Activated naive CD8-positive, alpha-beta T cell treated with anti-CD3 and anti-CD28 coated beads for 36 hours (primary cell): ENCODE measurements at regions not wholly inside any gene's neighbourhood (a gene's known extent, or its start where the extent isn't known, plus 50 kb on each side); places are given as distances from the start of the nearest gene placed in this dataset.
"Not testable (repeated sequence)": the region's sequence is repeated elsewhere in the genome, so short reads cannot be mapped to it uniquely, and the experiment has no call there.

Experiments used
- DNase-seq: peaks from one replicate; pipeline ENCODE4 v3.0.0; 2021
- H3K27ac Mint-ChIP-seq: one replicate; pipeline ENCODE4 v1.8.0; 2022; ENCODE audit warnings: mild to moderate bottlenecking, moderate library complexity, mixed read lengths
- H3K27me3 Mint-ChIP-seq: one replicate; pipeline ENCODE4 v1.8.0; 2022; ENCODE audit warnings: mild to moderate bottlenecking, mixed read lengths
- H3K36me3 Mint-ChIP-seq: one replicate; pipeline ENCODE4 v1.8.0; 2021; ENCODE audit warnings: mild to moderate bottlenecking, mixed read lengths
- H3K4me1 Mint-ChIP-seq: one replicate; pipeline ENCODE4 v1.8.0; 2021; ENCODE audit warnings: mixed read lengths
- H3K4me3 Mint-ChIP-seq: one replicate; pipeline ENCODE4 v1.8.0; 2022; ENCODE audit warnings: mild to moderate bottlenecking, moderate library complexity, mixed read lengths
- H3K9me3 Mint-ChIP-seq: one replicate; pipeline ENCODE4 v1.8.0; 2022; ENCODE audit warnings: mixed read lengths

GRCh38 chr4:159768016-159768415, 665.1 kb downstream of the RAPGEF2 start:
- H3K36me3 Mint-ChIP-seq = no peaks in the 10 kb centered on the region
- H3K4me1 Mint-ChIP-seq = no peaks in the 10 kb centered on the region

GRCh38 chr4:159770401-159770800, 667.5 kb downstream of the RAPGEF2 start:
- H3K4me1 Mint-ChIP-seq = no peaks in the 10 kb centered on the region
- no peaks in the 10 kb centered on the region for H3K9me3 Mint-ChIP-seq
- no peak for DNase-seq
- no peaks in the 10 kb centered on the region for H3K27me3 Mint-ChIP-seq
- H3K27ac Mint-ChIP-seq = no peak overlapping the region
- peaks cover 1% of the 10 kb centered on the region for H3K36me3 Mint-ChIP-seq
- H3K4me3 Mint-ChIP-seq = no peak overlapping the region

More at GRCh38 chr4:159768016-159768415, 665.1 kb downstream of the RAPGEF2 start:
- Mint-ChIP-seq H3K9me3 (no peaks in the 10 kb centered on the region), H3K27me3 (no peaks in the 10 kb centered on the region), H3K4me3 (no peak overlapping the region), H3K27ac (no peak overlapping the region)
- no peak for DNase-seq

GRCh38 chr4:159770969-159771368, 668.1 kb downstream of the RAPGEF2 start:
- H3K4me1 Mint-ChIP-seq = no peaks in the 10 kb centered on the region
- DNase-seq = no peak
- peaks cover 1% of the 10 kb centered on the region for H3K36me3 Mint-ChIP-seq
- H3K9me3 Mint-ChIP-seq = no peaks in the 10 kb centered on the region
- no peaks in the 10 kb centered on the region for H3K27me3 Mint-ChIP-seq
- no peak overlapping the region for H3K27ac Mint-ChIP-seq
- H3K4me3 Mint-ChIP-seq = no peak overlapping the region

GRCh38 chr4:159776961-159777360, 674.1 kb downstream of the RAPGEF2 start:
- peaks cover 1% of the 10 kb centered on the region for H3K36me3 Mint-ChIP-seq
- DNase-seq = no peak
- no peak overlapping the region for H3K4me3 Mint-ChIP-seq
- H3K27ac Mint-ChIP-seq = no peak overlapping the region
- H3K27me3 Mint-ChIP-seq = no peaks in the 10 kb centered on the region
- H3K4me1 Mint-ChIP-seq = no peaks in the 10 kb centered on the region
- H3K9me3 Mint-ChIP-seq = no peaks in the 10 kb centered on the region

GRCh38 chr4:159777689-159778088, 674.8 kb downstream of the RAPGEF2 start:
- Mint-ChIP-seq H3K9me3 (no peaks in the 10 kb centered on the region), H3K4me3 (no peak overlapping the region), H3K36me3 (peaks cover 1% of the 10 kb centered on the region), H3K27ac (no peak overlapping the region), H3K27me3 (no peaks in the 10 kb centered on the region), H3K4me1 (no peaks in the 10 kb centered on the region)
- DNase-seq = no peak

GRCh38 chr4:159778298-159778697, 675.4 kb downstream of the RAPGEF2 start:
- H3K9me3 Mint-ChIP-seq = no peaks in the 10 kb centered on the region
- H3K27ac Mint-ChIP-seq = no peak overlapping the region
- no peaks in the 10 kb centered on the region for H3K36me3 Mint-ChIP-seq
- no peaks in the 10 kb centered on the region for H3K27me3 Mint-ChIP-seq
- no peak overlapping the region for H3K4me3 Mint-ChIP-seq
- no peaks in the 10 kb centered on the region for H3K4me1 Mint-ChIP-seq
- DNase-seq = no peak

- H3K27ac Mint-ChIP-seq = no peak overlapping the region
- H3K36me3 Mint-ChIP-seq = no peaks in the 10 kb centered on the region
- no peaks in the 10 kb centered on the region for H3K9me3 Mint-ChIP-seq
- no peaks in the 10 kb centered on the region for H3K27me3 Mint-ChIP-seq
- DNase-seq = no peak
- no peaks in the 10 kb centered on the region for H3K4me1 Mint-ChIP-seq
- H3K4me3 Mint-ChIP-seq = no peak overlapping the region
Measured at GRCh38 chr4:159779716-159780115, 676.8 kb downstream of the RAPGEF2 start.

- H3K36me3 Mint-ChIP-seq = no peaks in the 10 kb centered on the region
- H3K4me1 Mint-ChIP-seq = no peaks in the 10 kb centered on the region
- no peak overlapping the region for H3K4me3 Mint-ChIP-seq
- no peaks in the 10 kb centered on the region for H3K27me3 Mint-ChIP-seq
- H3K27ac Mint-ChIP-seq = no peak overlapping the region
- H3K9me3 Mint-ChIP-seq = no peaks in the 10 kb centered on the region
- DNase-seq = no peak
Measured at GRCh38 chr4:159780196-159780922, 677.5 kb downstream of the RAPGEF2 start.

- H3K27ac Mint-ChIP-seq = no peak overlapping the region
- no peak for DNase-seq
- no peaks in the 10 kb centered on the region for H3K27me3 Mint-ChIP-seq
- no peaks in the 10 kb centered on the region for H3K36me3 Mint-ChIP-seq
- H3K4me1 Mint-ChIP-seq = no peaks in the 10 kb centered on the region
- no peaks in the 10 kb centered on the region for H3K9me3 Mint-ChIP-seq
- no peak overlapping the region for H3K4me3 Mint-ChIP-seq
Measured at GRCh38 chr4:159787901-159788300, 685.0 kb downstream of the RAPGEF2 start.

GRCh38 chr4:159791334-159791733, 688.5 kb downstream of the RAPGEF2 start:
- H3K4me3 Mint-ChIP-seq = no peak overlapping the region
- DNase-seq = no peak

GRCh38 chr4:159804592-159804991, 701.7 kb downstream of the RAPGEF2 start:
- H3K36me3 Mint-ChIP-seq, H3K4me3 Mint-ChIP-seq, H3K27ac Mint-ChIP-seq, H3K4me1 Mint-ChIP-seq, H3K9me3 Mint-ChIP-seq, H3K27me3 Mint-ChIP-seq, DNase-seq: not testable (repeated sequence)

More at GRCh38 chr4:159791334-159791733, 688.5 kb downstream of the RAPGEF2 start:
- no peaks in the 10 kb centered on the region for H3K36me3 Mint-ChIP-seq
- no peaks in the 10 kb centered on the region for H3K27me3 Mint-ChIP-seq
- no peaks in the 10 kb centered on the region for H3K9me3 Mint-ChIP-seq
- H3K4me1 Mint-ChIP-seq = no peaks in the 10 kb centered on the region
- H3K27ac Mint-ChIP-seq = no peak overlapping the region

- no peak overlapping the region for H3K27ac Mint-ChIP-seq
Measured at GRCh38 chr4:159823743-159824142, 720.9 kb downstream of the RAPGEF2 start.

GRCh38 chr4:159828687-159829086, 725.8 kb downstream of the RAPGEF2 start:
- Mint-ChIP-seq H3K4me3 (no peak overlapping the region), H3K36me3 (no peaks in the 10 kb centered on the region), H3K9me3 (peaks cover 2% of the 10 kb centered on the region), H3K4me1 (no peaks in the 10 kb centered on the region), H3K27me3 (no peaks in the 10 kb centered on the region), H3K27ac (no peak overlapping the region)
- no peak for DNase-seq

More at GRCh38 chr4:159823743-159824142, 720.9 kb downstream of the RAPGEF2 start:
- H3K36me3 Mint-ChIP-seq = no peaks in the 10 kb centered on the region
- H3K4me1 Mint-ChIP-seq = no peaks in the 10 kb centered on the region
- H3K4me3 Mint-ChIP-seq = no peak overlapping the region
- H3K27me3 Mint-ChIP-seq = no peaks in the 10 kb centered on the region
- no peak for DNase-seq
- H3K9me3 Mint-ChIP-seq = peaks cover 6% of the 10 kb centered on the region

GRCh38 chr4:159829184-159829583, 726.3 kb downstream of the RAPGEF2 start:
- Mint-ChIP-seq H3K4me1 (no peaks in the 10 kb centered on the region), H3K27ac (no peak overlapping the region), H3K36me3 (no peaks in the 10 kb centered on the region), H3K27me3 (no peaks in the 10 kb centered on the region), H3K4me3 (no peak overlapping the region), H3K9me3 (peaks cover 5% of the 10 kb centered on the region)
- no peak for DNase-seq

- Mint-ChIP-seq H3K4me3 (no peak overlapping the region), H3K4me1 (no peaks in the 10 kb centered on the region), H3K27ac (no peak overlapping the region), H3K27me3 (no peaks in the 10 kb centered on the region), H3K36me3 (no peaks in the 10 kb centered on the region), H3K9me3 (peaks cover 3% of the 10 kb centered on the region)
- no peak for DNase-seq
Measured at GRCh38 chr4:159837071-159837470, 734.2 kb downstream of the RAPGEF2 start.

GRCh38 chr4:159855731-159856130, 752.9 kb downstream of the RAPGEF2 start:
- Mint-ChIP-seq H3K27ac (no peak overlapping the region), H3K4me3 (no peak overlapping the region), H3K36me3 (no peaks in the 10 kb centered on the region), H3K4me1 (no peaks in the 10 kb centered on the region), H3K9me3 (no peaks in the 10 kb centered on the region), H3K27me3 (no peaks in the 10 kb centered on the region)
- DNase-seq = no peak
